ENCODE measurements at regions not wholly inside any gene's neighbourhood (a gene's known extent, or its start where the extent isn't known, plus 50 kb on each side); places are given as distances from the start of the nearest gene placed in this dataset.

- intact Hi-C loops (cut with DNase I): no loop called here
- no peak for DNase-seq (ENCODE audit: low spot score)
Measured at GRCh38 chr10:90975096-90975495, 54.2 kb upstream of the ANKRD1 start.

DNA sequence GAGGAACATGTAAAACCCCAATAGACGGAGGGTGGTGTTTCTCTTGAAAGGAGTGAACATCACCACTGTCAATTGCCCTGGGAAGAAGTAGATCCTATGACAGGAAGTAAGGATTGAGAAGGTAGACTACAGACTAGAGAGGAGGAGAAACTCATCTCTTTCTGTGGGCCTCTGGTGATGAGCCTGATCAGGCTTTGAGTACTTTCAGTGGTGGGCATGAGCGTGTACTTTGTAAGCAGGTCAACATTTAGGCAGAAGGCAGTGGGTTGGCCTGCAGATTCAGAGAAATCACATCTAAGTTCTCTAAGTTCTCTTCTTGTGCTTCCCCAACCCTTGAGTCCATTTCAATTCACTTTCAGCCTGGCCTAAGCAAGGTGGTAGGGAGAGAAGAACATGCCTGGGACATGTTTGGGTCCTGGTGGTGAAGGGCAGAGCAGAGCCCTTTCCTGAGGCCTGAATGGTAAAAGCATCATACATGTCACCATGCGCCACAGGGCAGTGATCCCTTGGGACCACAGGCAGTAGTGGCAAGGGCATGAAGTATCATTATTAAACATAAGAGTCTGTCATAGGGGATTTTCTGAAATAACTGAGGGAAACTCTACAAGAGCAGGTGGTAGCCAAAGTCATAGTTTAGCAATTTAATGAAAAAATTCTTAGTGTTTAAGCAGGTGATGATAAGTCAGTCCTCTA is 56.4 kb upstream of the ANKRD1 start:
- DNase-seq (ENCODE audit: low spot score): no peak
- intact Hi-C loops (cut with DNase I): no loop called here

- intact Hi-C loops (cut with DNase I): no loop called here
- no peak for DNase-seq (ENCODE audit: low spot score)
Measured at GRCh38 chr10:90977855-90978486, 57.1 kb upstream of the ANKRD1 start.

DNA sequence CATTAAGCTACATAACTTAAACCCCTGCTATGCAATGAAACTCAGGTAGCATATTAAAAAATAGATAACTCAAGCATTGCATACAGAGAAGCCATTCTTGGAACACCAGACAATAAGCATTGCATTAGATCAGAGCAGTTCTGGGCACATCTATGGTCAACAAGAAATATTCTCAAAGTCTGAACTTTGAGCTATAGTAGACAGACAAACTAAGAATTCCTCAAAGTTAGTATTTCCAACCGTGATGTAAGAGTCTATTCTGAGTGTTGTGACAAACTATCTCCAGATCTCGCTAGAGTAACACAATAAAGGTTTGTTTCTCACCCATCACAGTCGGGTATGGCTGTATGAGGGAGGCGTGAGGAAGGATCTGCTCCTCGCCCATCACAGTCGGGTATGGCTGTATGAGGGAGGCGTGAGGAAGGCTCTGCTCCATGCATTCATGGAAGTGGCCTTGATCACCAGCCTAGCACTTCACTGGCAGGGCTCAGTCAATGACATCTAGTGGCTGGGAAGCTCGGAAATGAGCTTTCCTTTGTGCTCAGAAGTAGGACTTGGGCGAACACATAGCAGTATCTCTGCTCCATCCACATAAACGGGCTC is 61.6 kb upstream of the ANKRD1 start:
- intact Hi-C loops (cut with DNase I): no loop called here
- no peak for DNase-seq (ENCODE audit: low spot score)

- no peak for DNase-seq (ENCODE audit: low spot score)
- intact Hi-C loops (cut with DNase I): no loop called here
Measured at GRCh38 chr10:90983914-90984549, 63.1 kb upstream of the ANKRD1 start.

GRCh38 chr10:90984898-90985297 is 64.0 kb upstream of the ANKRD1 start:
- intact Hi-C loops (cut with DNase I): no loop called here
- no peak for DNase-seq (ENCODE audit: low spot score)

DNA sequence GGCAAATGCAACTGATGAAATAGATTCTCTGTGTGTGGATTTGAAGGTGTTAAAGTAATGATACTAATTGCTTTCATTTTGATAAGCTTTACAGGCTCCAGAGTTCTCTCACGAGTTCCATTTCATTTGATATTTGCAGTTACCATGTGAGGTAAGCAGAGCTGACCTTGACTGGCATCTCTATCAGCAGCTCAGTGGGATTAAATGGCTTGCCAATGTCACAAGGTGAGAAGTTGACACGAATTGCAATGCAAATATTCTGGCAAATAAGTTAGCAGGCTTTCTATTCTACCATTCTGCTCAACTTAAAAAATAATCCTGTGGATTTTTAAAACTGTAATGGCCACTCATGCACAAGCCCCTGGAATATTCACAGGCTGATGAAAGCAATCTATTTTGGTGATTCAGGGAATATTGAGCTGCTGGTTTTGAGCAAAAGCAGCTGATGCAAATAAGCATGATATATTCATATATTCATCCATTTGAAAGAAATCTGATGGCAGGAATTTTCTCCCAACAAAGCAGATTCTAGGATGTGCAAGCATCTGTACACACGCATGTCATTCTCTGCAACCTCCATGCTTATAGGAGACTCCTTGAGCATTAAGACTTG is 64.5 kb upstream of the ANKRD1 start:
- intact Hi-C loops (cut with DNase I): no loop called here

DNA sequence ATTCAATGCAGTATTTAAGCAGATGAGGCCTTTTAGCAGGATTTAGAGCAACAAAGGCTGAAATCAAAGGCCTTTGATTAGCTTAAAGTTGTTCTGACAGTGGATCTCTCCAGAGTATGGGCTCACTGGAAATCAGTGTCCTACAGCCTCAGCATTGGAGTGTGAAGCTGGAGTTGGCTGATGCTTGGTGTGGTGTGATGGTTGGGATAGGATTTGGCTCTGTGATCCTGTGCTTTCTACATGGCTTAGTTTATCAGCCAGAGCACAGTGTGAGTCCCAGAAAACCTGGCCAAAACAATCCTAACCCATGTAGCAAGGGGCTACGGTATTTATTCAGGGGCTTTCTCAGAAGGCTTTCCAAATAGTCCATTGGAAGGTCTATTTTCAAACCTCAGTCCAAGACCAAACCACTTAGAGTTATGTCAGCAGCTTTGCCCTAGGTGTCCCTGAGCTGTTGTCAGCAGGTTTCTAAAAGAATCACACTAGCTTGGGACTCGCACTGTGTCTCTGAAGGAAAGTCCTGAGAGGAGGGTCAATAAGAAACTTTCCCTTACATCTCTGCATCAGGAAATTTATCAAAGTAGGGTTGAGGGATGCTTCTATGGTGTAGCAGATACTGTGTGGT is 65.4 kb upstream of the ANKRD1 start:
- intact Hi-C loops (cut with DNase I): no loop called here
- no peak for DNase-seq (ENCODE audit: low spot score)

More for the DNA sequence above, 64.5 kb upstream of the ANKRD1 start:
- no peak for DNase-seq (ENCODE audit: low spot score)

GRCh38 chr10:90986870-90987269 is 66.0 kb upstream of the ANKRD1 start:
- intact Hi-C loops (cut with DNase I): no loop called here
- DNase-seq (ENCODE audit: low spot score): no peak

DNA sequence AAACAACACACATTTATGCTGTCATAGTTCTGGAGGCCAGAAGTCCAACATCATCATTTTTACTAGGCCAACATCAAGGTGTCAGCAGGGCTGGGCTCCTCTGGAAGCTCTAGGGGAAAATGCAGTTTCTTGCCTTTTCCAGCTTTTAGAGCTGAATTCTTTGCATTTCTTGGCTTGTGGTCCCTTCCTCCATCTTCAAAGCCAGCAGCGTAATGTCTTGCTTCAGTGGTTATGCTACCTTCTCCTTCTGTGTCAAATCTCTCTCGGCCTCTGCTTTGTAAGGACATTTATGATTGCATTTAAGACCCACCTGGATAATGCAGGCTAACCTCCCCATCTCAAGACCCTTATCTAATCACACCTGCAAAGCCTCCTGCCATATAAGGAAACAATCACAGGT is 66.5 kb upstream of the ANKRD1 start:
- intact Hi-C loops (cut with DNase I): no loop called here
- DNase-seq (ENCODE audit: low spot score): no peak

GRCh38 chr10:90988024-90988423 is 67.1 kb upstream of the ANKRD1 start:
- no peak for DNase-seq (ENCODE audit: low spot score)
- intact Hi-C loops (cut with DNase I): loop anchor here (2.0 kb wide), 1 partner anchor 67 kb away; the partner anchor contains the start of gene ANKRD1

DNA sequence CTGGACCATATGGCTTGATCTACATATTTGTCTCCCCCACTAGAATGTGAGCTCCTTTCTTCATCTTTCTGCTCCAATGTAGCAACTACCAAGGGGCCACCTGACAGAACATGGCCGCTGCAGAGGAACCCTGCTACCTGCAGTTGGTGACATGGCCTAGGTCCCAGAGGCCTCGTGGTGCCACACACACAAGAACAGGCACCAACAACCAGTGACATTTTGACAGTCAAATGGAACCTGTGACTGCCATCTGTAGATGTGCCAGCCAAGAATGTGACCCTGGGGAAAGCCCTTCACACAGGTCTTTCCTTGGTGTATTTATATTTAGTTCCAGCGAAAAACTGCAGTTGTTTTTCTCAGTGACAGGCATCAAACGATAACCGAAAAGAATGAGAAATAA is 67.9 kb upstream of the ANKRD1 start:
- no peak for DNase-seq (ENCODE audit: low spot score)
- intact Hi-C loops (cut with DNase I): loop anchor here (2.0 kb wide), 1 partner anchor 68 kb away; the partner anchor contains the start of gene ANKRD1

DNA sequence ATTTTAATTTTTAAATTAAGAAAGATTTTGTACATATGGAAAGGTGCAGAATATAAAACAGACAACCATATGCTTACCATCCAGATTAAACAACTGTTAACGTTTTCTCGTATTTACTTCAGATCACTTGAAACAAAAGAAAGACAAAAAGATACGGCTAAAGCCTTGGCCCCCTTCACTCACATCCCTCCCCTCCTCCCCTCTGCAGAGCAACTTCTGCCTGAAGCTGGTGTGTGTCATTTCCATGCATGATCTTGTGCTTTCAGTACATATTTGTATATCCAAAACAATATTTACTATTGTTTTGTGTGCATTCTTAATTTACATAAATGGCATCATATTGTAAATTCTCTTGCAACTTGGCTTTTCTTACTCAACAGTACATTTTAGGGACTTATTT is 68.5 kb upstream of the ANKRD1 start:
- intact Hi-C loops (cut with DNase I): loop anchor here (2.0 kb wide), 1 partner anchor 69 kb away; the partner anchor contains the start of gene ANKRD1
- no peak for DNase-seq (ENCODE audit: low spot score)

DNA sequence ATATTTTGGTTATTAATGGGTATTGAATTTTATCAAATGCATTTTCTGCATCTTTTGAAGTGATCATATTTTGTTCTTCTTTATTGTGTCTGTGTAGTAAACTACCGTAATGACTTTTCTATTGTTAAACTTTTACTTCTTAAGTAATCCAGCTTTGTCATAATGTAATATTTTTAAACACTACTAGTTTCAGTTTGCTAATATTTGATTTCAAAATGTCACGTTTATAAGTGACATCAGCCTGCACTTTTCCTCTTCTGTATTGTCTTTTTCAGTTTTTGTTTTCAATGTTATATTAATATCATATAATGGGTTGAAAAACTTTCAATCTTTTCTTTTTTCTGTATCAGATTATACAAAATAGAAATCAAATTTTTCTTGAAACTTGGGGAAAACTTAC is 71.6 kb upstream of the ANKRD1 start:
- DNase-seq (ENCODE audit: low spot score): no peak
- intact Hi-C loops (cut with DNase I): no loop called here

DNA sequence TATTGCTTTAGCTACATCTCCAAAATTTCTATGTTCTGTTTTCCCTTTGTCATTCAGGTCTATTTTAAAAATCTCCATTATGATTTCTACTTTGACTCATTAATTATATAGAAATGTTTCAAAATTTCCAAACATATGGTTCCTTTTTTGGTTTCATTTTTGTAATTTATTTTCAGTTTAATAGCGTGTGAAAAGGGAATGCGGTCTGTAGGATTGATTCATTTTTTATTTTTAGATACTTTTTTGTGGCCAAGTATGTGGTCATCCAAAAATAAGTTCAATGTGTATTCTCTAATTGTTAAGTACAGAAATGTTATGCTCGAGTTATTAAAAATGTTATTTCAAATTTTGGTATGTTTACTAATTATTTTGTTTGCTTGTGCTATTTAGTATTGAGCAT is 72.5 kb upstream of the ANKRD1 start:
- intact Hi-C loops (cut with DNase I): no loop called here
- no peak for DNase-seq (ENCODE audit: low spot score)

GRCh38 chr10:90997670-90998069 is 76.8 kb upstream of the ANKRD1 start:
- intact Hi-C loops (cut with DNase I): no loop called here
- no peak for DNase-seq (ENCODE audit: low spot score)

DNA sequence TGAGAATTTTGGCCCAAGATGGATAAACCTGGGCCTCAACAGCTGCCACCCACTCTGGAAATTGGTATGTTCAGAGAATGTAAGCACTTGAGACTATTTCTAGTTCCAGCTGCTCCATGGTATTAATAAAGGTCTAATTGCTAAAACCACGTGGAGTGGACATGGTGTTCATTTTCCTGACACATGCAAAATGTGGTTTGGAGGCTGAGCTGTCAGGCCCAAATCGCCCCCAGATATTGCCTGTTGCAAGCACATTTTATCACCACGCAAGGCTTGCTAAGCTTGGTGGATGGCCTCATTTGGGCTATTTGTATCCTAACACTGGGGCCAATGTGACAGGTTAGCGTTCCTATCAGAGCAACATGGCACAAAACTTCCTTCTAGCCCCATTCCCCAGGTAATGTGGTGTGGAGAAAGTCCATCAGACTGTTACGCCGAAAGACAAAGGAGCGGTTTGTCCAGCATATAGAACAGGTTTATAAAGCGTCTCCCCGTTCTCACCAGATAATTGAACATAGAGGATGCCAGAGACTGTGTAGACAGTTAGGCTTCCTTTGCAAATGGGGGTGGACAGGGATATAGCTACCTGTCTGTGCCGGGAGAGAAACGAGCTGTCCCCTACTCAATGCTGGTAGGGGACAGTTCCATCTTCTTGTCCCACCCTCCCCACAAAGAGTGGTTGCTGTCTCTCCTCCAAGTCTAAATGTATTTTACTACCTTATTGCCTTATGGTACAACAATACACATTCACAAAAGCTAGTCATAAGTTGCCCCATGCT is 78.0 kb upstream of the ANKRD1 start:
- intact Hi-C loops (cut with DNase I): no loop called here
- DNase-seq (ENCODE audit: low spot score): no peak

DNA sequence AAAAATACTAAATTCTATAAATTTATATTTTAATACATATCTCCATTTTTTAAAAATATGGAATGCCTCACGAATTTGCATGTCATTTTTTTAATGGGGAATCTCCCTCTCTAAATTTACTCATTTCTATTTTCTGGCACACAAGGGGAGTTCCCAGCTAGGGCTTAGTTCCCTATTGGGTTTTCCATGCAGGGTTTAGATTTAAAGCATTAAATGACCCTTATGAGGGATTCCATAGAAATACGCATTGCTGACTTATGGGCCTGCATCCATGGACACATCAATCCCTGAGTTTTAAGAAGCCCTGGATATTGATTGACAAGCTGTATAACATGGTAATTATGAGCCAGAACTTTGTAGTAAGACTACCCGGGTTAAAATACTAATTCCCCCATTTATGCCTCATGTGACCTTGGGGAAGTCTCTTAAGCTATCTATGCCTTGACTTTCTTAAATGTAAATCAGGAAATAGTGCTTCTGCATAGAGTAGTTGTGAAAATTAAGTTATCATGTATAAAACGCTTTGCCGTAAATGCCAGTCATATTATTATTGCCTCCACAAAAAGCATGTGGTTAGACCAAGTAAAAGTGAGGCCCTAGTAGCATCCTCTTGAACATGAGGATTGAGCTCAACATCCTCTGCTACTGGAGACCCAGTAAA is 78.8 kb upstream of the ANKRD1 start:
- intact Hi-C loops (cut with DNase I): no loop called here
- no peak for DNase-seq (ENCODE audit: low spot score)

All from cardiac septum (tissue), 1 donor.